ENCODE measurements at regions not wholly inside any gene's neighbourhood (a gene's known extent, or its start where the extent isn't known, plus 50 kb on each side); places are given as distances from the start of the nearest gene placed in this dataset.

DNA sequence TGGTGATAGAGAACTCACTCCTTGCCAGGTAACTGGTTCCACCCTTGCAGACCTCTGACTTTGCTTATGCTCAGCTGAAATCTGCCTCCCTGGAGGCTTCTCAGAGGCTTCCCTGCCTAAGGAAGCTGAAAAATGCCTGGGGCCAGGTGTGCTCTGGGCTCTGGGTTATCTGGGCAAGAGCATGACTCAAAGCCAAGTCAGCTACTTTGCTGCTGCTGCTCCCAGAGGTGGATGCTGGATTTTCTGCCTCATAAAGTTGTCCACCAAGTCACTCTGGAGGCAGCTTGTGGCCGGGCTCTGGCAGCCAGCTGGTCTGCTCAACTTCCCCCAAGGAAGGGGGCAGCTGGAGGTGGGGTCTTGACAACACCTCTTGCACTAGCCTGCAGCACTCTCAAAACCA, 132.7 kb downstream of the PJA1 start:
- no peaks in the 10 kb centered on the region for H3K9me3 ChIP-seq (ENCODE audit: control insufficient read depth in 4 of 4, low read length in 3 of 4)
- no peak overlapping the region for H3K27ac ChIP-seq (ENCODE audit: low read depth in 1 of 2, low read length in 2 of 2)
- no peaks in the 10 kb centered on the region for H3K4me1 ChIP-seq (ENCODE audit: control insufficient read depth in 4 of 4, insufficient read depth in 4 of 4, low read length in 3 of 4)
- H3K36me3 ChIP-seq (ENCODE audit: control insufficient read depth in 4 of 4, insufficient read depth in 3 of 4, low read depth in 1 of 4, low read length in 3 of 4) = no peaks in the 10 kb centered on the region
- DNase-seq (ENCODE audit: low spot score) = no peak
- H3K4me3 ChIP-seq (ENCODE audit: low read depth in 1 of 3, low read length in 3 of 3) = no peak overlapping the region
- no peak overlapping the region for H3K9ac ChIP-seq (ENCODE audit: low read depth in 1 of 2, low read length in 2 of 2)
- peaks cover 0 to 1% (median 0%) of the 10 kb centered on the region in 4 donors for H3K27me3 ChIP-seq (ENCODE audit: control insufficient read depth in 4 of 4, insufficient read depth in 4 of 4, low read length in 3 of 4)
- 82% methylated on average over 1 of the region's 1 CpG for WGBS
- no peak for TF ChIP-seq HNF4G (IDR thresholded peaks at IDR 0.05)
- TF ChIP-seq RXRA (IDR thresholded peaks at IDR 0.05) = no peak
- TF ChIP-seq JUND (IDR thresholded peaks at IDR 0.05) = no peak
- TF ChIP-seq, protein P1, sequence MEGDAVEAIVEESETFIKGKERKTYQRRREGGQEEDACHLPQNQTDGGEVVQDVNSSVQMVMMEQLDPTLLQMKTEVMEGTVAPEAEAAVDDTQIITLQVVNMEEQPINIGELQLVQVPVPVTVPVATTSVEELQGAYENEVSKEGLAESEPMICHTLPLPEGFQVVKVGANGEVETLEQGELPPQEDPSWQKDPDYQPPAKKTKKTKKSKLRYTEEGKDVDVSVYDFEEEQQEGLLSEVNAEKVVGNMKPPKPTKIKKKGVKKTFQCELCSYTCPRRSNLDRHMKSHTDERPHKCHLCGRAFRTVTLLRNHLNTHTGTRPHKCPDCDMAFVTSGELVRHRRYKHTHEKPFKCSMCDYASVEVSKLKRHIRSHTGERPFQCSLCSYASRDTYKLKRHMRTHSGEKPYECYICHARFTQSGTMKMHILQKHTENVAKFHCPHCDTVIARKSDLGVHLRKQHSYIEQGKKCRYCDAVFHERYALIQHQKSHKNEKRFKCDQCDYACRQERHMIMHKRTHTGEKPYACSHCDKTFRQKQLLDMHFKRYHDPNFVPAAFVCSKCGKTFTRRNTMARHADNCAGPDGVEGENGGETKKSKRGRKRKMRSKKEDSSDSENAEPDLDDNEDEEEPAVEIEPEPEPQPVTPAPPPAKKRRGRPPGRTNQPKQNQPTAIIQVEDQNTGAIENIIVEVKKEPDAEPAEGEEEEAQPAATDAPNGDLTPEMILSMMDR (IDR thresholded peaks at IDR 0.05; ENCODE audit: low read depth, low read length, missing input control) = no peak
- no peak for TF ChIP-seq FOXA2 (IDR thresholded peaks at IDR 0.05)
- no peak for TF ChIP-seq TAF1 (conservative IDR thresholded peaks at IDR 0.05)
- TF ChIP-seq EGR1 (IDR thresholded peaks at IDR 0.05; ENCODE audit: low read depth in 2 of 2) = no peak
- no peak for TF ChIP-seq RAD21 (IDR thresholded peaks at IDR 0.05)
- no peak for TF ChIP-seq REST (IDR thresholded peaks at IDR 0.05)
- TF ChIP-seq, protein P2, sequence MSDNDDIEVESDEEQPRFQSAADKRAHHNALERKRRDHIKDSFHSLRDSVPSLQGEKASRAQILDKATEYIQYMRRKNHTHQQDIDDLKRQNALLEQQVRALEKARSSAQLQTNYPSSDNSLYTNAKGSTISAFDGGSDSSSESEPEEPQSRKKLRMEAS (IDR thresholded peaks at IDR 0.05) = no peak
- TF ChIP-seq ATF3 (IDR thresholded peaks at IDR 0.05) = no peak
- no peak for TF ChIP-seq GABPA (IDR thresholded peaks at IDR 0.05 in 1 of 2, conservative IDR thresholded peaks at IDR 0.05 in 1 of 2)
- TF ChIP-seq, protein P3, sequence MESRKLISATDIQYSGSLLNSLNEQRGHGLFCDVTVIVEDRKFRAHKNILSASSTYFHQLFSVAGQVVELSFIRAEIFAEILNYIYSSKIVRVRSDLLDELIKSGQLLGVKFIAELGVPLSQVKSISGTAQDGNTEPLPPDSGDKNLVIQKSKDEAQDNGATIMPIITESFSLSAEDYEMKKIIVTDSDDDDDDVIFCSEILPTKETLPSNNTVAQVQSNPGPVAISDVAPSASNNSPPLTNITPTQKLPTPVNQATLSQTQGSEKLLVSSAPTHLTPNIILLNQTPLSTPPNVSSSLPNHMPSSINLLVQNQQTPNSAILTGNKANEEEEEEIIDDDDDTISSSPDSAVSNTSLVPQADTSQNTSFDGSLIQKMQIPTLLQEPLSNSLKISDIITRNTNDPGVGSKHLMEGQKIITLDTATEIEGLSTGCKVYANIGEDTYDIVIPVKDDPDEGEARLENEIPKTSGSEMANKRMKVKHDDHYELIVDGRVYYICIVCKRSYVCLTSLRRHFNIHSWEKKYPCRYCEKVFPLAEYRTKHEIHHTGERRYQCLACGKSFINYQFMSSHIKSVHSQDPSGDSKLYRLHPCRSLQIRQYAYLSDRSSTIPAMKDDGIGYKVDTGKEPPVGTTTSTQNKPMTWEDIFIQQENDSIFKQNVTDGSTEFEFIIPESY (IDR thresholded peaks at IDR 0.05) = no peak
- TF ChIP-seq SP1 (IDR thresholded peaks at IDR 0.05) = no peak
- no peak for TF ChIP-seq FOXA1 (IDR thresholded peaks at IDR 0.05)
- no peak for TF ChIP-seq YY1 (IDR thresholded peaks at IDR 0.05)
- no peak for TF ChIP-seq HNF4A (conservative IDR thresholded peaks at IDR 0.05)
- TF ChIP-seq NR2F2 (IDR thresholded peaks at IDR 0.05) = no peak

Measured in liver (tissue), 8 donors.